ENCODE measurements at regions not wholly inside any gene's neighbourhood (a gene's known extent, or its start where the extent isn't known, plus 50 kb on each side); places are given as distances from the start of the nearest gene placed in this dataset.

GRCh38 chr2:137846993-137847392, 117.3 kb upstream of the HNMT start:
- TF ChIP-seq CTCF (IDR thresholded peaks at IDR 0.05; ENCODE audit: insufficient read depth, low read depth, low read length), result no peak
- no peak for TF ChIP-seq EZH2 (IDR thresholded peaks at IDR 0.05; ENCODE audit: insufficient read depth, low read length)
